ENCODE measurements at regions not wholly inside any gene's neighbourhood (a gene's known extent, or its start where the extent isn't known, plus 50 kb on each side); places are given as distances from the start of the nearest gene placed in this dataset.

GRCh38 chr13:34338102-34338501 is 520.2 kb downstream of the RFC3 start:
- POLR2A ChIA-PET = no interaction called here
- Mint-ChIP-seq H3K27ac (no peak overlapping the region), H3K36me3 (ENCODE audit: low read depth) (no peaks in the 10 kb centered on the region), H3K9me3 (peaks cover 4% of the 10 kb centered on the region), H3K4me3 (no peak overlapping the region), H3K27me3 (no peaks in the 10 kb centered on the region), H3K4me1 (no peaks in the 10 kb centered on the region)
- DNase-seq = no peak
- CTCF ChIA-PET = interaction anchor here (0.6 kb wide), 1 partner anchor 64 kb away, joined by 6 read pairs; no protein-coding TSS in a partner anchor

- H3K4me1 Mint-ChIP-seq = no peaks in the 10 kb centered on the region
- ChIA-PET CTCF (no interaction called here), POLR2A (no interaction called here)
- no peak overlapping the region for H3K27ac Mint-ChIP-seq
- DNase-seq = no peak
- no peaks in the 10 kb centered on the region for H3K9me3 Mint-ChIP-seq
- no peaks in the 10 kb centered on the region for H3K27me3 Mint-ChIP-seq
- no peak overlapping the region for H3K4me3 Mint-ChIP-seq
- no peaks in the 10 kb centered on the region for H3K36me3 Mint-ChIP-seq (ENCODE audit: low read depth)
Measured at GRCh38 chr13:34340534-34340933, 522.6 kb downstream of the RFC3 start.

- Mint-ChIP-seq H3K27me3 (no peaks in the 10 kb centered on the region), H3K36me3 (ENCODE audit: low read depth) (no peaks in the 10 kb centered on the region), H3K27ac (no peak overlapping the region), H3K9me3 (peaks cover 4% of the 10 kb centered on the region), H3K4me3 (no peak overlapping the region), H3K4me1 (no peaks in the 10 kb centered on the region)
- ChIA-PET CTCF (no interaction called here), POLR2A (no interaction called here)
- DNase-seq = no peak
Measured at GRCh38 chr13:34343413-34343940, 525.5 kb downstream of the RFC3 start.

- CTCF ChIA-PET = no interaction called here
Measured at GRCh38 chr13:34344816-34345215, 526.9 kb downstream of the RFC3 start.

GRCh38 chr13:34345258-34345965 is 527.5 kb downstream of the RFC3 start:
- H3K4me1 Mint-ChIP-seq = no peaks in the 10 kb centered on the region
- no peak overlapping the region for H3K4me3 Mint-ChIP-seq
- no peaks in the 10 kb centered on the region for H3K36me3 Mint-ChIP-seq (ENCODE audit: low read depth)
- peaks cover 4% of the 10 kb centered on the region for H3K9me3 Mint-ChIP-seq
- no peaks in the 10 kb centered on the region for H3K27me3 Mint-ChIP-seq
- H3K27ac Mint-ChIP-seq = no peak overlapping the region
- DNase-seq = no peak
- CTCF ChIA-PET = no interaction called here
- POLR2A ChIA-PET = no interaction called here

More at GRCh38 chr13:34344816-34345215, 526.9 kb downstream of the RFC3 start:
- Mint-ChIP-seq H3K27ac (no peak overlapping the region), H3K9me3 (peaks cover 4% of the 10 kb centered on the region), H3K4me3 (no peak overlapping the region), H3K36me3 (ENCODE audit: low read depth) (no peaks in the 10 kb centered on the region), H3K4me1 (no peaks in the 10 kb centered on the region), H3K27me3 (no peaks in the 10 kb centered on the region)
- POLR2A ChIA-PET = no interaction called here
- no peak for DNase-seq

GRCh38 chr13:34346626-34347025 is 528.7 kb downstream of the RFC3 start:
- Mint-ChIP-seq H3K27me3 (no peaks in the 10 kb centered on the region), H3K27ac (no peak overlapping the region), H3K4me3 (no peak overlapping the region), H3K36me3 (ENCODE audit: low read depth) (no peaks in the 10 kb centered on the region), H3K9me3 (peaks cover 9% of the 10 kb centered on the region), H3K4me1 (no peaks in the 10 kb centered on the region)
- POLR2A ChIA-PET = no interaction called here
- DNase-seq = no peak
- CTCF ChIA-PET = no interaction called here

GRCh38 chr13:34347784-34348573 is 530.0 kb downstream of the RFC3 start:
- peaks cover 9% of the 10 kb centered on the region for H3K9me3 Mint-ChIP-seq
- no peaks in the 10 kb centered on the region for H3K36me3 Mint-ChIP-seq (ENCODE audit: low read depth)
- DNase-seq = no peak
- ChIA-PET CTCF (no interaction called here), POLR2A (no interaction called here)
- H3K27me3 Mint-ChIP-seq = no peaks in the 10 kb centered on the region
- H3K4me3 Mint-ChIP-seq = no peak overlapping the region
- no peak overlapping the region for H3K27ac Mint-ChIP-seq
- H3K4me1 Mint-ChIP-seq = no peaks in the 10 kb centered on the region

- Mint-ChIP-seq H3K27ac (no peak overlapping the region), H3K4me1 (no peaks in the 10 kb centered on the region), H3K9me3 (peaks cover 9% of the 10 kb centered on the region), H3K36me3 (ENCODE audit: low read depth) (no peaks in the 10 kb centered on the region), H3K27me3 (no peaks in the 10 kb centered on the region), H3K4me3 (no peak overlapping the region)
- ChIA-PET POLR2A (no interaction called here), CTCF (no interaction called here)
- DNase-seq = no peak
Measured at GRCh38 chr13:34349091-34349722, 531.3 kb downstream of the RFC3 start.

GRCh38 chr13:34350671-34351070 is 532.7 kb downstream of the RFC3 start:
- Mint-ChIP-seq H3K9me3 (peaks cover 9% of the 10 kb centered on the region), H3K4me1 (no peaks in the 10 kb centered on the region), H3K36me3 (ENCODE audit: low read depth) (no peaks in the 10 kb centered on the region), H3K27me3 (no peaks in the 10 kb centered on the region), H3K27ac (no peak overlapping the region), H3K4me3 (no peak overlapping the region)
- DNase-seq = no peak
- ChIA-PET CTCF (interaction anchor here (0.6 kb wide), 1 partner anchor 38 kb away, joined by 3 read pairs; no protein-coding TSS in a partner anchor), POLR2A (no interaction called here)

GRCh38 chr13:34351134-34351533 is 533.2 kb downstream of the RFC3 start:
- Mint-ChIP-seq H3K4me1 (no peaks in the 10 kb centered on the region), H3K27ac (no peak overlapping the region), H3K9me3 (peaks cover 9% of the 10 kb centered on the region), H3K36me3 (ENCODE audit: low read depth) (no peaks in the 10 kb centered on the region), H3K4me3 (no peak overlapping the region), H3K27me3 (no peaks in the 10 kb centered on the region)
- ChIA-PET CTCF (no interaction called here), POLR2A (no interaction called here)
- DNase-seq = no peak

- ChIA-PET POLR2A (no interaction called here), CTCF (no interaction called here)
- no peaks in the 10 kb centered on the region for H3K27me3 Mint-ChIP-seq
- no peaks in the 10 kb centered on the region for H3K4me1 Mint-ChIP-seq
- H3K9me3 Mint-ChIP-seq = peaks cover 11% of the 10 kb centered on the region
- H3K27ac Mint-ChIP-seq = no peak overlapping the region
- DNase-seq = no peak
- H3K4me3 Mint-ChIP-seq = no peak overlapping the region
- H3K36me3 Mint-ChIP-seq (ENCODE audit: low read depth) = no peaks in the 10 kb centered on the region
Measured at GRCh38 chr13:34352958-34353357, 535.0 kb downstream of the RFC3 start.

GRCh38 chr13:34356686-34357434 is 538.9 kb downstream of the RFC3 start:
- DNase-seq = no peak
- no peaks in the 10 kb centered on the region for H3K27me3 Mint-ChIP-seq
- CTCF ChIA-PET = interaction anchor here (0.7 to 0.8 kb wide), 2 partner anchors 19 to 54 kb away, joined by 3 to 4 read pairs; no protein-coding TSS in a partner anchor
- POLR2A ChIA-PET = no interaction called here
- H3K4me3 Mint-ChIP-seq = no peak overlapping the region
- no peaks in the 10 kb centered on the region for H3K4me1 Mint-ChIP-seq
- no peak overlapping the region for H3K27ac Mint-ChIP-seq
- H3K36me3 Mint-ChIP-seq (ENCODE audit: low read depth) = no peaks in the 10 kb centered on the region
- peaks cover 3% of the 10 kb centered on the region for H3K9me3 Mint-ChIP-seq
